HG03196 (cell line): ENCODE measurements at regions not wholly inside any gene's neighbourhood (a gene's known extent, or its start where the extent isn't known, plus 50 kb on each side); places are given as distances from the start of the nearest gene placed in this dataset.

Experiments
- ATAC-seq: cut with Tn5 transposase; IDR thresholded peaks from one replicate; pipeline ENCODE4 v1.9.1; 2021; ENCODE audit not compliant: unreplicated experiment

- ATAC-seq = no peak
These were observed 151.0 kb upstream of the PAPPA start for GRCh38 chr9:116002624-116003023.

DNA sequence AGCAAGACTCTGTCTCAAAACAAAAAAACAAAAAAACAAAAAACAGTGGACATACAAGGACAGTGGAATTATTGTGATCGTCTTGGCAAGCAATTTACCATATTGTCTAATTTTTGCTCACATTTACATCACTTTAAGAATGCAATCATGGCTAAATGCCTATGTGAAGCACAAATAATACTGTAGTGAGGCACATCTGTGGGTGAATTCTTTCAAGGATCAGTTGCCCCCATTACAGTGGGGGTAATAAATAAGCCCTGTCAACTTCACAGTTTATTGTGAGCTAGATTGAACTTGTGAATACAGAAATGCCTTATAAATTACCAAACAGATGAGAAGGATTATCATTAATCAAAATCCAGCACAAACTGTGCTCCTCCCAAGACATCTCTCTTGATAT lies 150.2 kb upstream of the PAPPA start:
- no peak for ATAC-seq

- no peak for ATAC-seq
These were observed 148.4 kb upstream of the PAPPA start for GRCh38 chr9:116005205-116005604.

DNA sequence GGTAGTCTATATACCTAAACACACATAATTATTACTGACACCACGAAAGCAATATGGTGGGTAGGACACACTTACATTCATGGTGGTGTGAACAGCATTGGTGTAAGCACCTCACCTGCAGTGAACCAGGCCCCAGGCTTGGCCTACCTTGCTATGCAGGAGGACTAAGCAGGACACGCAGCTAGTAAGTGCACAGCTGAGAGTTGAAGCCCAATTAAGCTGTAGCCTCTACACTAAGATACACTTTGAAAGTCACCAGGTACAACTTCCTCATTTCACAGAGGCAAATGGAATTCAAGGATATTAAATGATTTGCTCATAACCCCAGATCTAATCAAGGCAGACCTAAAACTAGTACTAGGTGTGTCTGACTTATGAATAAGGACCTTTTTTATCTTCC lies 145.8 kb upstream of the PAPPA start:
- ATAC-seq = no peak

DNA sequence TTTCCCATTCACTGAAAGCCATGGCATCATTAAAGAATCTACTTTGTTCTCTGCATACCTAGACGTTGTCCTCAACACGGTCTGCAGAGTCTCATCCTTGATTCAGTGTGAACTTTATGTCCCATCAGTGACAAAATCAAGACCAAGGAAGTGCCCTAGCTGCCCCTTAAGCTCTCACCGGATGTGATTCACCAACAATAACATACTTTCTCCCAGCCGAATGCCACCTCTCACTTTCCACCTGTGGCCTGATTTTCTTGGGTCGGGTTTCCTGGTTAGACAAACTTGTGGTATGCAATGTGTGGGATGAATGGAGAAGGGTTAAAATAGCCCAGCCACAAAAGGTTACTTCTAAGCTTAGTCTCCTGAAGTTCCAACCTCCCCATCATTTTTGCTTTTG lies 145.3 kb upstream of the PAPPA start:
- no peak for ATAC-seq

DNA sequence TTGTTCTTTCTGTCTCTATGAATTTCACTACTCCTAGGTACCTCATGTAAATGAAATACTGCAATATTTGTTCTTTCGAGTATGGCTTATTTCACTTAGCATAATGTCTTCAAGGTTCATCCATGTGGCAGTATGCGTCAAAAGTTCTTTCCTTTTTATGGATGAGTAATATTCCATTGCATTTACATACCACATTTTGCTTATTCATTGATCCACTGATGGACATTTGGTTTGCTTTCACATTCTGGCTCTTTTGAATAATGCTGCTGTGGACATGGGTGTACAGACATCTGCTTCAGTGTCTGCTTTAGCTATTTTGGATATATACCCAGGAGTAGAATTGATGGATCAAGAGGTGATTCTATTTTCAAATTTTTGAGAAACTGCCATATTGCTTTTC lies 144.2 kb upstream of the PAPPA start:
- no peak for ATAC-seq

- ATAC-seq = no peak
These were observed 137.7 kb upstream of the PAPPA start for GRCh38 chr9:116015855-116016254.

DNA sequence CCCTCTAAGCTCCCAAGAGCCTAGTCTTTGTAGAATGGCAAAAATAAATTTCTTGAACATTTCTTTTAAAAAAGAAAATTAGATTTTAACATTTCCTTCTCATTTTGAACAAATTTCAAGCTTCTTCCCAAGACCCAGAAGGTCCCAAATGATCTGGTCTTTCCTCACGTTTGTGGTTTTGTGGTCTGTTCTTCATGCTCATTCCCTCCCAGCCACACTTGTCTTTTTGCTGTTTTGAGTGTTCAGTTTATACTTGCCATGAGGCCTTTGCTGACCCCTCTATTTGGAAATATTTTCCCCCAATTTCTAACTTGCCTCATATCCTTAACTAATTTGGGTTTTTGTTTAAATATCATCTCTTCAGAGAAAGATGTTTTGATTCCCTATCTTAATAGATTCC lies 133.4 kb upstream of the PAPPA start:
- ATAC-seq = no peak

- ATAC-seq = no peak
These were observed 132.8 kb upstream of the PAPPA start for GRCh38 chr9:116020801-116021200.

DNA sequence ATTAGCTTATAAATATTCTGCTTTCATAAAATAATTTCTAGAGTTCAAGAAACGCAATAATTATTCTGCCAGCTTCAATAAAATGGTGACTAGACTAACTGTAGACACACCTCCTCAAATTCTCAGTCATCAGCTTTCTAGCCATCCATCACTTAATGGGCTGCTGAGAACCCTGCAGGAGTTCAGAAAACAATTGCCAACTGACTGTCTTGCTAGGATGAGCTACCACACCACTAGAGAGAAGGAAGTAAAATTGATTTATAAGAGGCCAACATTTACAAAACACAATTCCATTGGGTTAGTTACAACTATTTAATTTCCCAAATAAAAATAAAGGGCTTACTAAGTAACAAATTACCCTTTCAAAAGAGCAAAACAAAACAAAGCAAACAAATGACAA lies 126.5 kb upstream of the PAPPA start:
- ATAC-seq = no peak

GRCh38 chr9:116027511-116027910 lies 126.1 kb upstream of the PAPPA start:
- no peak for ATAC-seq

GRCh38 chr9:116027951-116028350 lies 125.6 kb upstream of the PAPPA start:
- ATAC-seq = no peak

GRCh38 chr9:116030517-116030916 lies 123.1 kb upstream of the PAPPA start:
- no peak for ATAC-seq

DNA sequence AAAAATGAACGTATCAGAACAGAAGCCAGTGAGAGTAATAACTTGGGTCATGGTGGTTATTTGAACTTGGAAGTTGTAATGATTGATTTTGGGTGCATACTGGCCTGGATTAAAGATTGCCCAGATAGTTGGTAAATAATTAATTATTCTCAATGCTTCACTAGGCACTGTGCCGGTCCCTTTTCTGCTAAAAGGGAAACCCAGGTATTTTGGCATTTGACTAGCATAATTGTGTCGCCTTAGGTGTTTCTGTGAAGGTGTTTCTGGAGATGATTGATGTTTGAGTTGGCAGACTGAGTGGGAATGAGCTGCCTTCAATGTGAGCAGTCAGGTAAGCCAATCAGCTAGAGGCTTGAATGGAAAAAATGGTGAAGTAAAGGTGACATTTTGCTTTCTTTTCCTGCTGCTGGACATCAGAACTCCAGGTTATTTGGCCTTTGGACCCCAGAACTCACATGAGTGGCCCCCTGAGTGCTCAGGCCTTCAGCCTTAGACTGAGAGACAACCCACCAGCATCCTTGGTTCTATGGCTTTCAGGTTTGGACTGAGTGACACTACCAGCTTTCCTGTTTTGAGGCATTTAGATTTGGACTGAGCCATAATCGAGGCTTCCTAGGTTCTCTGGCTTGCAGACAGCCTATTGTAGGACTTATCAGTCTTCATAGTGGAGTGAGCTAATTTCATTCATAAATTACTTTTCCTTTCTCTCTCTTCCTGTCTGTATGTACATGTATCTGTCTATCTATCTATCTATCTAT lies 120.7 kb upstream of the PAPPA start:
- no peak for ATAC-seq

- no peak for ATAC-seq
These were observed 114.3 kb upstream of the PAPPA start for GRCh38 chr9:116039312-116039711.

GRCh38 chr9:116039893-116040292 lies 113.7 kb upstream of the PAPPA start:
- no peak for ATAC-seq

GRCh38 chr9:116042321-116042720 lies 111.3 kb upstream of the PAPPA start:
- ATAC-seq = no peak

DNA sequence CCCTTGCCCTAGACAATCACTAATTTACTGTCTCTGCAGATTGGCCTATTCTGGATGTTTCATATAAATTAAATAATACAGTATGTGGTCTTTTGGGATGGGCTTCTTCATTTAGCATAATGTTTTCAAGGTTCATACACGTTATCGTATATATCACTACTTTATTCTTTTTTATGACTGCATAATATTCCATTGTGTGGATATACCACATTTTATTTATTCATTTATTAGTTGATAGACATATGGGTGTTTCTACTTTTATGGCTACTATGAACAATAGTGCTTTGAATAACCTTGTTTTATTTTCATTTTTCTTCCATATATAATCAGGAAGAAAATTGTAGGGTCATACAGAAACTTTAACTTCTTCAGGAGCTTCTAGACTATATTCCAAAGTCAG lies 108.5 kb upstream of the PAPPA start:
- ATAC-seq = no peak

GRCh38 chr9:116048081-116048480 lies 105.5 kb upstream of the PAPPA start:
- ATAC-seq = no peak

- ATAC-seq = no peak
These were observed 104.1 kb upstream of the PAPPA start for GRCh38 chr9:116049456-116049855.

DNA sequence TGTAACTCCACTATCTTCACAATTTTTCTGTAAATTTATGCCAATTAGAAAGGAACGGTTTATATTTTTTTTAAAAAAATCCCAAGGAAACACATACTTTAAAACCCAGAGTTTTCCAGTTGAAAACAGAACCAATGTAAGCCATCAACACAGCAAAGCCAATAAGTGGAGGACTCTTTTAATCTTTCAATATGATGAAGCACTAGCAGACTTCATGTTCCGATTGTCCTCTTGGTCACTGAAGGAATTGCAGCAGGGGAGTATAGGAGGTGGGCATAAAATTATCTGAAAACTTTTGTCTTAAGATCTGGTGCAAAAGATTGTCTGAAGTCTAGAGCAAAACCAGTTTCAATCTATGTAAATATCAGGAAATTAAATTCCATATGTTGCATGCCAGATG lies 102.1 kb upstream of the PAPPA start:
- ATAC-seq = no peak

DNA sequence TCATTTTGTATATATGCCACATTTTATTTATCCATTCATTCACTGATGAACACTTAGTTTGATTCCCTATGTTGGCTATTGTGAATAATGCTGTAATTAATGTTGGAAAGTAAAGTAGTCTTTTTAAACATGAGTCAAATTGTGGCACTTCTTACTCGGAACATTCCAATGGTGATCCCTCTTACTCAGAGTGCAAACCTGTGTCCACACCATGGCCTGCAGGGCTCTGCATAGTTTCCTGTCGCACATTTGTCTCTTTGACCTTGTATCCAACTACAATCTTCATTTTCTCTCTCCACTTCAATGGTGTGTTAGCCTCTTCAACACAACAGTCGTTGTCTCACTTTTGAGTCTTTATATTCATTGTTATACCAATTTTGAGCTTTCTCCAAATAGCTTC lies 98.1 kb upstream of the PAPPA start:
- ATAC-seq = no peak

GRCh38 chr9:116057371-116057770 lies 96.2 kb upstream of the PAPPA start:
- ATAC-seq = no peak
